Activated CD4-positive, alpha-beta memory T cell treated with anti-CD3 and anti-CD28 coated beads for 36 hours (primary cell): ENCODE measurements at regions not wholly inside any gene's neighbourhood (a gene's known extent, or its start where the extent isn't known, plus 50 kb on each side); places are given as distances from the start of the nearest gene placed in this dataset.
"Not testable (repeated sequence)": the region's sequence is repeated elsewhere in the genome, so short reads cannot be mapped to it uniquely, and the experiment has no call there.

Experiments used
- CTCF ChIA-PET: fragments of 350-600 bp; sonication (Branson Sonifier 250); formaldehyde crosslinking; loops from one replicate; lab custom pipeline; 2021; ENCODE audit warnings: antibody characterized with exemption, inconsistent platforms; lab: Charles Lee
- POLR2A ChIA-PET: fragments of 350-600 bp; sonication (Branson Sonifier 250); formaldehyde crosslinking; loops from one replicate; lab custom pipeline; 2021; ENCODE audit warnings: antibody characterized with exemption; lab: Charles Lee
- DNase-seq: peaks from one replicate; pipeline ENCODE4 v3.0.0-alpha.2; 2020
- H3K27ac Mint-ChIP-seq: one replicate; pipeline ENCODE4 v1.8.0; 2021; ENCODE audit warnings: mixed read lengths
- H3K27me3 Mint-ChIP-seq: one replicate; pipeline ENCODE4 v1.8.0; 2021; ENCODE audit warnings: mixed read lengths
- H3K36me3 Mint-ChIP-seq: one replicate; pipeline ENCODE4 v1.8.0; 2021; ENCODE audit warnings: mixed read lengths
- H3K4me1 Mint-ChIP-seq: one replicate; pipeline ENCODE4 v1.8.0; 2021; ENCODE audit warnings: low read depth, mixed read lengths
- H3K4me3 Mint-ChIP-seq: one replicate; pipeline ENCODE4 v1.8.0; 2021; ENCODE audit warnings: mild to moderate bottlenecking, mixed read lengths
- H3K9me3 Mint-ChIP-seq: one replicate; pipeline ENCODE4 v1.8.0; 2021; ENCODE audit warnings: mixed read lengths
- intact Hi-C: fragments of 100-400 bp; cut with micrococcal nuclease; formaldehyde crosslinking; loops from one replicate; pipeline ENCODE4 v1.15.1; 2023

DNA sequence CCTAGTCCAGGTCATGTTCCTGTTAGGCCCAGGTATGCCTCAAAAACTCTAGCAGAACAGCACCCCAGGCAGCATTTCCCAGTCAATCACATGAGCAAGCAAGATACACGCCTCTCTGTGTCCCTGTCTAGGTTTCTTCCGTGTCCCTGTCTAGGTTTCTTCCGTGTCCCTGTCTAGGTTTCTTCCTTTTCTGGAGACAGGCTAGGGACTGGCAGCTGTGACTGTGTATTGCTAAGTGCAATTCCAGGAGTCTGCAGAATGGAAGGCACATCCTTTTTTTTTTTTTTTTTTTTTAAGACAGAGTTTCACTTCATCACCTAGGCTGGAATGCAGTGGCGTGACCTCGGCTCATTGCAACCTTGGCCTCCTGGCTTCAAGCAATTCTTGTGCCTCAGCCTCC lies 77.6 kb downstream of the SETD4 start:
- no peaks in the 10 kb centered on the region for H3K36me3 Mint-ChIP-seq
- DNase-seq, result no peak
- no peak overlapping the region for H3K27ac Mint-ChIP-seq
- ChIA-PET CTCF (interaction anchor here (1.0 kb wide), 1 partner anchor 45 kb away, joined by 3 read pairs; no protein-coding TSS in a partner anchor), POLR2A (no interaction called here)
- H3K4me3 Mint-ChIP-seq, result no peak overlapping the region
- intact Hi-C loops, result no loop called here
- peaks cover 7% of the 10 kb centered on the region for H3K9me3 Mint-ChIP-seq
- H3K4me1 Mint-ChIP-seq, result no peaks in the 10 kb centered on the region
- peaks cover 24% of the 10 kb centered on the region for H3K27me3 Mint-ChIP-seq

GRCh38 chr21:35981514-35982070 lies 78.7 kb downstream of the SETD4 start:
- H3K9me3 Mint-ChIP-seq, result peaks cover 7% of the 10 kb centered on the region
- H3K27me3 Mint-ChIP-seq, result peaks cover 26% of the 10 kb centered on the region
- H3K27ac Mint-ChIP-seq, result no peak overlapping the region
- no peak overlapping the region for H3K4me3 Mint-ChIP-seq
- POLR2A ChIA-PET, result no interaction called here
- H3K4me1 Mint-ChIP-seq, result no peaks in the 10 kb centered on the region
- no peaks in the 10 kb centered on the region for H3K36me3 Mint-ChIP-seq
- DNase-seq, result no peak
- intact Hi-C loops, result no loop called here
- CTCF ChIA-PET, result interaction anchor here (1.0 kb wide), 1 partner anchor 46 kb away, joined by 3 read pairs; no protein-coding TSS in a partner anchor

- CTCF ChIA-PET, result interaction anchor here (0.8 kb wide), 1 partner anchor 1235 kb away, joined by 3 read pairs; no protein-coding TSS in a partner anchor
- intact Hi-C loops, result no loop called here
- Mint-ChIP-seq H3K4me3 (no peak overlapping the region), H3K4me1 (no peaks in the 10 kb centered on the region), H3K9me3 (peaks cover 7% of the 10 kb centered on the region), H3K36me3 (no peaks in the 10 kb centered on the region), H3K27ac (no peak overlapping the region), H3K27me3 (peaks cover 26% of the 10 kb centered on the region)
- no peak for DNase-seq
- POLR2A ChIA-PET, result no interaction called here
Observed at GRCh38 chr21:35980821-35981220, 79.5 kb downstream of the SETD4 start.

- H3K36me3 Mint-ChIP-seq, H3K4me1 Mint-ChIP-seq, H3K9me3 Mint-ChIP-seq, H3K27ac Mint-ChIP-seq, H3K4me3 Mint-ChIP-seq, DNase-seq, POLR2A ChIA-PET, intact Hi-C loops: not testable (repeated sequence)
- CTCF ChIA-PET, result interaction anchor here (0.7 kb wide), 1 partner anchor 1630 kb away, joined by 3 read pairs; no protein-coding TSS in a partner anchor
- peaks cover 15% of the 10 kb centered on the region for H3K27me3 Mint-ChIP-seq
Observed at GRCh38 chr21:35977860-35978259, 82.5 kb downstream of the SETD4 start.

DNA sequence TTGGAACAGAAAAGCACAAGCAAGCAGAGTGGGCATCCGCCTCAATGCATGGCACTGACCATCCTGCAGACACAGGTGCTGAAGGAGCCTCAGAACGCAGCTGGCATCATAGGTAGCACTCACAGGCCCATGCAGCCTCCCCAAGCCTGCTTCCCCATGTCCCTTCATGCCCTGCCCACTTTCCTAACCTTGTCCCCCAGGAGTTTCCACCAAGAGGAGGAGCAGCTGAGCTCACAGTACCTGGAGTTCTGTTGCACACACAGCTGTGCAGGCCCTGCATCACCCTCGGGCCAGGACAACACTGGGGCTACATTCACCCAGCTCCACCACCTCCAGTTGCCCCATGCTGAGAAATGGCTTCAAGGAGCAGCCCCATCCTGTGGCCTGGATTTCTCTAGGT lies 83.4 kb downstream of the SETD4 start:
- H3K27ac Mint-ChIP-seq, result no peak overlapping the region
- H3K36me3 Mint-ChIP-seq, result no peaks in the 10 kb centered on the region
- H3K4me3 Mint-ChIP-seq, result no peak overlapping the region
- ChIA-PET POLR2A (no interaction called here), CTCF (no interaction called here)
- intact Hi-C loops, result no loop called here
- H3K4me1 Mint-ChIP-seq, result no peaks in the 10 kb centered on the region
- no peak for DNase-seq
- peaks cover 7% of the 10 kb centered on the region for H3K9me3 Mint-ChIP-seq
- peaks cover 12% of the 10 kb centered on the region for H3K27me3 Mint-ChIP-seq

GRCh38 chr21:35976481-35976880 lies 83.8 kb downstream of the SETD4 start:
- H3K27me3 Mint-ChIP-seq, result peaks cover 11% of the 10 kb centered on the region
- H3K36me3 Mint-ChIP-seq, result no peaks in the 10 kb centered on the region
- intact Hi-C loops, result no loop called here
- peaks cover 7% of the 10 kb centered on the region for H3K9me3 Mint-ChIP-seq
- no peaks in the 10 kb centered on the region for H3K4me1 Mint-ChIP-seq
- no peak overlapping the region for H3K27ac Mint-ChIP-seq
- no peak for DNase-seq
- CTCF ChIA-PET, result no interaction called here
- POLR2A ChIA-PET, result no interaction called here
- no peak overlapping the region for H3K4me3 Mint-ChIP-seq

- CTCF ChIA-PET, result no interaction called here
- no peaks in the 10 kb centered on the region for H3K4me1 Mint-ChIP-seq
- intact Hi-C loops, result no loop called here
- H3K36me3 Mint-ChIP-seq, result no peaks in the 10 kb centered on the region
- H3K9me3 Mint-ChIP-seq, result peaks cover 7% of the 10 kb centered on the region
- DNase-seq, result no peak
- H3K4me3 Mint-ChIP-seq, result no peak overlapping the region
- POLR2A ChIA-PET, result no interaction called here
- no peak overlapping the region for H3K27ac Mint-ChIP-seq
- H3K27me3 Mint-ChIP-seq, result peaks cover 10% of the 10 kb centered on the region
Observed at GRCh38 chr21:35974775-35975174, 85.6 kb downstream of the SETD4 start.

DNA sequence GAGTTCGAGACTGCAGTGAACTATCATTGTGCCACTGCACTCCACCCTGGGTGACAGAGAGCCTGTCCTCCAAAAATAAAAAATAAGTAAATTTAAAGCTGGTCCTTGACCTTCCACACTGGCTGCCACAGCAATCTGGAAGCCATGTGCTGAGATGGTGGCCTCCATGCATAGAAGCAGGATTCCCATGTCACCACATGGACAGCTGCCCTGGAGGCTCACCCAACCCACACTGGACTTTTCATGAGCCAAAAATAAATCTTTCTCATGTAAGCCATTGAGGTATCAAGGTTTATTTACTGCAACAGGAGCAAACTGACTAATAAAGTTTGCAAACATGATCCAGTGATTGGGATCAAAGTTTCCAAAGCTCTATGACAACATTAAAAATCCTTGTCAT lies 88.5 kb downstream of the SETD4 start:
- Mint-ChIP-seq H3K27me3 (no peaks in the 10 kb centered on the region), H3K27ac (no peak overlapping the region), H3K4me1 (no peaks in the 10 kb centered on the region), H3K36me3 (no peaks in the 10 kb centered on the region), H3K9me3 (no peaks in the 10 kb centered on the region), H3K4me3 (no peak overlapping the region)
- DNase-seq, result no peak
- intact Hi-C loops, result no loop called here
- POLR2A ChIA-PET, result no interaction called here
- CTCF ChIA-PET, result no interaction called here

- Mint-ChIP-seq H3K9me3 (no peaks in the 10 kb centered on the region), H3K36me3 (no peaks in the 10 kb centered on the region), H3K27me3 (peaks cover 5% of the 10 kb centered on the region), H3K4me3 (no peak overlapping the region), H3K4me1 (no peaks in the 10 kb centered on the region), H3K27ac (no peak overlapping the region)
- CTCF ChIA-PET, result no interaction called here
- DNase-seq, result no peak
- POLR2A ChIA-PET, result no interaction called here
- intact Hi-C loops, result no loop called here
Observed at GRCh38 chr21:35969281-35969680, 91.0 kb downstream of the SETD4 start.

- Mint-ChIP-seq H3K4me1 (no peaks in the 10 kb centered on the region), H3K27me3 (peaks cover 5% of the 10 kb centered on the region), H3K9me3 (no peaks in the 10 kb centered on the region), H3K27ac (no peak overlapping the region), H3K4me3 (no peak overlapping the region), H3K36me3 (no peaks in the 10 kb centered on the region)
- intact Hi-C loops, result no loop called here
- ChIA-PET POLR2A (interaction anchor here (0.5 kb wide), 1 partner anchor 542 kb away, joined by 6 read pairs; no protein-coding TSS in a partner anchor), CTCF (no interaction called here)
- no peak for DNase-seq
Observed at GRCh38 chr21:35968564-35968963, 91.8 kb downstream of the SETD4 start.

DNA sequence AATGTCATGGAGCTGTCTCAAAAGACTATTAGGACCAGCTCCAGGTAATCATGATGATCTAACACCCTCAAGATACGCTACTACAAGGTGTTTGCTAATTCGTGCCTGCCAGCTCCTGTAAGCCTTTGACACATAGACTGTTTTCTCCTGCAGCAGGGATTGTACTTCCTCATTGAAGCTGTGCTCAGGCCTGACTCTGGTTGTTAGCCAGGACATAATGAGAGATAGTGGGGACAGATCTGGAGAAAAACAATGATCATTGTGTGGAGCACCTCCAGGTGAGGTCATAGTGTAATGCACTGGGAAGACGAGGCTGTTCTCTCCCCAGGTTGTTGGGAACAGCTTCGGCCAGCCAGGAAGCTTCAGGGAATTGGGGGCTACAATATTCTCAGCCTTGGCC lies 94.6 kb downstream of the SETD4 start:
- CTCF ChIA-PET, result interaction anchor here (1.2 kb wide), 1 partner anchor 63 kb away, joined by 3 read pairs; no protein-coding TSS in a partner anchor

GRCh38 chr21:35963920-35964451 lies 96.3 kb downstream of the SETD4 start:
- Mint-ChIP-seq H3K4me1 (no peaks in the 10 kb centered on the region), H3K27ac (no peak overlapping the region), H3K36me3 (no peaks in the 10 kb centered on the region), H3K27me3 (peaks cover 8% of the 10 kb centered on the region), H3K4me3 (no peak overlapping the region), H3K9me3 (no peaks in the 10 kb centered on the region)
- intact Hi-C loops, result no loop called here
- no peak for DNase-seq
- CTCF ChIA-PET, result no interaction called here
- POLR2A ChIA-PET, result no interaction called here

More for the DNA sequence above, 94.6 kb downstream of the SETD4 start:
- Mint-ChIP-seq H3K4me3 (no peak overlapping the region), H3K9me3 (no peaks in the 10 kb centered on the region), H3K27me3 (peaks cover 5% of the 10 kb centered on the region), H3K36me3 (no peaks in the 10 kb centered on the region), H3K4me1 (no peaks in the 10 kb centered on the region), H3K27ac (no peak overlapping the region)
- intact Hi-C loops, result no loop called here
- DNase-seq, result no peak
- POLR2A ChIA-PET, result no interaction called here

GRCh38 chr21:35962917-35963316 lies 97.4 kb downstream of the SETD4 start:
- Mint-ChIP-seq H3K27ac (no peak overlapping the region), H3K9me3 (no peaks in the 10 kb centered on the region), H3K4me1 (no peaks in the 10 kb centered on the region), H3K4me3 (no peak overlapping the region), H3K27me3 (peaks cover 8% of the 10 kb centered on the region), H3K36me3 (no peaks in the 10 kb centered on the region)
- DNase-seq, result no peak
- ChIA-PET CTCF (no interaction called here), POLR2A (no interaction called here)
- intact Hi-C loops, result no loop called here
